Gastrocnemius medialis (tissue), 4 donors: ENCODE measurements at regions not wholly inside any gene's neighbourhood (a gene's known extent, or its start where the extent isn't known, plus 50 kb on each side); places are given as distances from the start of the nearest gene placed in this dataset.

Experiments used
- ATAC-seq, 2 donors: fragments of 150-250 bp; one replicate each; pipeline ENCODE4 v1.9.1; 2016
- DNase-seq, 2 donors: peaks; one replicate each; pipeline ENCODE4 v3.0.0-alpha.2; 2019
- H3K27ac ChIP-seq, 4 donors: fragments of 200-600 bp; sonication (generic); 1 replicate in 1 of 4; 2 replicates in 3 of 4; pipeline ENCODE4 v1.5.1; 2016 to 2018; ENCODE audit warnings: mild to moderate bottlenecking in 2 of 4, moderate library complexity in 1 of 4
- H3K27me3 ChIP-seq, 3 donors: fragments of 200-600 bp; sonication (generic) in 2 of 3; 1 replicate in 1 of 3; 2 replicates in 2 of 3; pipeline versions ENCODE4 v1.5.1 to v1.6.0; 2016 to 2019; ENCODE audit warnings: mild to moderate bottlenecking in 1 of 3, moderate library complexity in 1 of 3
- H3K36me3 ChIP-seq, 2 donors: fragments of 200-600 bp; sonication (generic) in 1 of 2; one replicate each; pipeline ENCODE4 v1.5.1; 2017 to 2018
- H3K4me1 ChIP-seq, 2 donors: fragments of 200-600 bp; sonication (generic) in 1 of 2; one replicate each; pipeline ENCODE4 v1.5.1; 2016 to 2017; ENCODE audit warnings: mild to moderate bottlenecking in 2 of 2
- H3K4me3 ChIP-seq, 4 donors: fragments of 200-600 bp; sonication (generic) in 3 of 4; 1 replicate in 1 of 4; 2 replicates in 3 of 4; pipeline ENCODE4 v1.5.1; 2016 to 2019; ENCODE audit warnings: mild to moderate bottlenecking in 2 of 4
- H3K9me3 ChIP-seq, 3 donors: fragments of 200-600 bp; sonication (generic) in 2 of 3; 1 replicate in 1 of 3; 2 replicates in 2 of 3; pipeline ENCODE4 v1.5.1; 2016 to 2019
- POLR2A ChIP-seq, 2 donors: fragments of 450-650 bp; IDR thresholded peaks; one replicate each; pipeline ENCODE4 v1.6.1; 2017; ENCODE audit warnings: antibody characterized with exemption in 2 of 2, mild to moderate bottlenecking in 2 of 2, moderate library complexity in 2 of 2
- in situ Hi-C, 4 donors: fragments of 200-750 bp; cut with MboI; loops; one replicate each; pipeline versions ENCODE4 v1.15.0 to v1.8.0; 2017; ENCODE audit warnings: low sequenced_read_pairs in 4 of 4
- intact Hi-C: fragments of 100-400 bp; cut with DNase I; formaldehyde crosslinking; loops from one replicate; pipeline ENCODE4 v1.15.1; 2023; ENCODE audit warnings: low total_unique reads
- TF ChIP-seq, protein P1 (sequence below), 5 experiments: fragments of 450-650 bp in 3 of 5; fragments of 200-600 bp in 2 of 5; sonication (generic) in 2 of 5; IDR thresholded peaks in 4 of 5; conservative IDR thresholded peaks in 1 of 5; 1 replicate in 4 of 5; 2 replicates in 1 of 5; pipeline ENCODE4 v1.5.1; 2016 to 2019; ENCODE audit warnings: antibody characterized with exemption in 5 of 5, mild to moderate bottlenecking in 3 of 5, moderate library complexity in 3 of 5

DNA sequence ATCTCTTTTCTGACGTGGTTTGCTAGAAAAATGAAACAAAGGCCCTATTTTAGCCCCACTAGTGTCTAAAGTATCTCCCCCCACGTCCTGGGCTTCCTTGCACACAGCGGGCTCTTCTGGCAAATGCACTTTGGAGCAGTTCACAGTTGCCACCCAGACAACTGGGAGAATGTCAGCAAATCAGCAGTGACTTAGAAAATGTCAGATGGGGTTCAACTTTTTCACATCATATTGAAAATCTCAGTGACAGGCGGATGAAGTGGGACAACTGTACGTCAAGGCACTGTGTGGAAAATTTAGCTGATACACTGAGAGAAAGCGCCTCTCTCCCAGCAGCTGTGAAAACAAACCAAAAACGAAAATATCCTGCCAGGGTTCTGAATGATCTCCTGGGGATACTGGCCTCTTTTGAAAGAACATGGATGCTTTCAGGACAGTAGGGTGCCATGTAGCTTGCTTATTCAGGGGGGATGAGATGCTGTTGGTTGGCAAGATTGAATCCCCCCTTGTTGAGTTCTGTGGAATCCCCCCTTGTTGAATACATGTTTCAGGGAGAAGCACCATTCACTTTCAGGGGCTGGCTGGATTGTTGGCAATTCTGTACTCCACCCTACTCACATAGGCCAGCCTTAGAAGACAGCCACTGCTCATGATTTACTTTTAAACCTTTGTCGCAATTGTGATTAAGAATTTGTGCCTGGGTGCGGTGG lies 372.8 kb upstream of the CELF2 start:
- H3K4me3 ChIP-seq: no peak overlapping the region
- H3K27ac ChIP-seq: peak overlapping the region; percentile 51 to 77 (median 70)
- H3K4me1 ChIP-seq: peaks cover 0 to 23% of the 10 kb centered on the region in 2 donors
- ATAC-seq: peak; percentile 58 to 59
- H3K36me3 ChIP-seq: no peaks in the 10 kb centered on the region
- TF ChIP-seq, protein P1, sequence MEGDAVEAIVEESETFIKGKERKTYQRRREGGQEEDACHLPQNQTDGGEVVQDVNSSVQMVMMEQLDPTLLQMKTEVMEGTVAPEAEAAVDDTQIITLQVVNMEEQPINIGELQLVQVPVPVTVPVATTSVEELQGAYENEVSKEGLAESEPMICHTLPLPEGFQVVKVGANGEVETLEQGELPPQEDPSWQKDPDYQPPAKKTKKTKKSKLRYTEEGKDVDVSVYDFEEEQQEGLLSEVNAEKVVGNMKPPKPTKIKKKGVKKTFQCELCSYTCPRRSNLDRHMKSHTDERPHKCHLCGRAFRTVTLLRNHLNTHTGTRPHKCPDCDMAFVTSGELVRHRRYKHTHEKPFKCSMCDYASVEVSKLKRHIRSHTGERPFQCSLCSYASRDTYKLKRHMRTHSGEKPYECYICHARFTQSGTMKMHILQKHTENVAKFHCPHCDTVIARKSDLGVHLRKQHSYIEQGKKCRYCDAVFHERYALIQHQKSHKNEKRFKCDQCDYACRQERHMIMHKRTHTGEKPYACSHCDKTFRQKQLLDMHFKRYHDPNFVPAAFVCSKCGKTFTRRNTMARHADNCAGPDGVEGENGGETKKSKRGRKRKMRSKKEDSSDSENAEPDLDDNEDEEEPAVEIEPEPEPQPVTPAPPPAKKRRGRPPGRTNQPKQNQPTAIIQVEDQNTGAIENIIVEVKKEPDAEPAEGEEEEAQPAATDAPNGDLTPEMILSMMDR (IDR thresholded peaks at IDR 0.05 in 4 of 5, conservative IDR thresholded peaks at IDR 0.05 in 1 of 5): no peak
- no peak for TF ChIP-seq POLR2A (IDR thresholded peaks at IDR 0.05)
- intact Hi-C loops: no loop called here
- DNase-seq: peak in 1 of 2 donors; percentile 14
- in situ Hi-C loops: no loop called here
- H3K9me3 ChIP-seq: no peaks in the 10 kb centered on the region
- no peaks in the 10 kb centered on the region for H3K27me3 ChIP-seq

DNA sequence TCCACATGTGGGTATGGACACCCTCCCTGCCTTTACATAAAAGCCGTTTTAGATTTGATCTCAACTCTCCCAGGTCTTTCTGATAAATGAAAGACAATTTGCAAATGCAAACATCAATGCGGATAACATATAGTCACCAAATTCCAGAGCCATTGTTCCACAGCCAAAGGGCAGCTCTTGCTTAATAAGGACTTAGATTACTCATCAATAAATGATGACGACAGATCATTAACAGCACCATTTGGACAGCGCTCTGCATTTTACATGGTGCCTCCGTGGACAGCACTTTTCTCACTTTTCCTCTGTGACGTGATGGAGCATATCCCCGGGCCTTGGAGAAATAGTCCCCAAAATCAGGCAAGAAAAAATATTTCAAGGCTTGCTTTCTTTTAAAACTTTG lies 370.3 kb upstream of the CELF2 start:
- Histone ChIP-seq H3K36me3 (no peaks in the 10 kb centered on the region), H3K4me1 (peaks cover 0 to 17% of the 10 kb centered on the region in 2 donors), H3K9me3 (no peaks in the 10 kb centered on the region), H3K4me3 (no peak overlapping the region), H3K27ac (no peak overlapping the region), H3K27me3 (no peaks in the 10 kb centered on the region)
- intact Hi-C loops (no loop called here), in situ Hi-C loops (no loop called here)
- DNase-seq (no peak), ATAC-seq (no peak)
- TF ChIP-seq, protein P1 (IDR thresholded peaks at IDR 0.05 in 4 of 5, conservative IDR thresholded peaks at IDR 0.05 in 1 of 5): no peak
- no peak for TF ChIP-seq POLR2A (IDR thresholded peaks at IDR 0.05)

DNA sequence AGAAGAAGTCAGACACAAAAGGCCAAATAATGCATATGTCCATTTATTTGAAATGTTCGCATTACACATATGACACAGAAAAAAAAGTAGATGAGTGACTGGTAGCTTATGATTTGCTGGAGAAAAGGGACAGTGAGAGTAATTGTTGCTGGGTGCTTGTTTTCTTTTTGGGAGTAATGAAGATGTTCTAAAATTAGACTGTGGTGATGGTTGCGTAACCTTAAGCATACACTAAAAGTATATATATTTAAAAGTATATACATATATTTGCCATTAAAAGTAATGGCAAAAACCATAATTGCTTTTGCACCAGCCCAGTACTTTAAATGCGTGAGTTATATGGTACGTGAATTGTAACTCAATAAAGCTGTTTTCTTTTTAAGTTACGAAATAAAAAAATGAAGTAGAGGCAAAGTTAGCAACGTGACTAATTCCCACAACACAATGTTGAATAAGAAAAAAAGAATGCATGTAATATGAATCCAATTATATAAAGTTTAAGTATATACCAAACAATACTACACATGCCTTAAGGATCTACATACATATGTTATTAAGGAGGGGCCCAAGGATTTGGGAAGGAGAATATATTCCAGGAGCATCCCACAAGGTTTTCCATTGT lies 360.4 kb upstream of the CELF2 start:
- Histone ChIP-seq H3K4me1 (no peaks in the 10 kb centered on the region), H3K4me3 (no peak overlapping the region), H3K27ac (peak overlapping the region in 2 of 4 donors; percentile 12 to 14), H3K9me3 (no peaks in the 10 kb centered on the region), H3K27me3 (no peaks in the 10 kb centered on the region), H3K36me3 (no peaks in the 10 kb centered on the region)
- TF ChIP-seq POLR2A (IDR thresholded peaks at IDR 0.05): no peak
- TF ChIP-seq, protein P1 (IDR thresholded peaks at IDR 0.05 in 4 of 5, conservative IDR thresholded peaks at IDR 0.05 in 1 of 5): no peak
- ATAC-seq: no peak
- in situ Hi-C loops: no loop called here
- intact Hi-C loops: no loop called here
- no peak for DNase-seq

GRCh38 chr10:10658172-10658785 lies 359.4 kb upstream of the CELF2 start:
- no peaks in the 10 kb centered on the region for H3K36me3 ChIP-seq
- no peak for DNase-seq
- in situ Hi-C loops (no loop called here), intact Hi-C loops (no loop called here)
- no peaks in the 10 kb centered on the region for H3K9me3 ChIP-seq
- H3K4me1 ChIP-seq: no peaks in the 10 kb centered on the region
- ATAC-seq: peak in 1 of 2 donors; percentile 74
- peak overlapping the region in 2 of 4 donors; percentile 15 to 51 for H3K27ac ChIP-seq
- H3K27me3 ChIP-seq: no peaks in the 10 kb centered on the region
- TF ChIP-seq POLR2A (IDR thresholded peaks at IDR 0.05): no peak
- TF ChIP-seq, protein P1 (IDR thresholded peaks at IDR 0.05 in 4 of 5, conservative IDR thresholded peaks at IDR 0.05 in 1 of 5): no peak
- no peak overlapping the region for H3K4me3 ChIP-seq
